IMR-90 (cell line): ENCODE measurements at regions not wholly inside any gene's neighbourhood (a gene's known extent, or its start where the extent isn't known, plus 50 kb on each side); places are given as distances from the start of the nearest gene placed in this dataset.

Experiments used
- ATAC-seq: fragments of 200-7000 bp; cut with Tn5 transposase; 2 replicates; pipeline ENCODE4 v1.9.1; 2020; ENCODE audit warnings: low read depth, mild to moderate bottlenecking, moderate library complexity
- BruUV-seq: library from RNA; stranded (reverse); fragments of 400-500 nt; replicated peaks from 2 replicates; lab custom pipeline; 2021; lab: Mats Ljungman, UMichigan
- CTCF ChIA-PET: fragments of 300-600 bp; formaldehyde crosslinking; extraction: SDS; loops from one replicate; lab custom pipeline; 2021; ENCODE audit warnings: antibody characterized with exemption; lab: Yijun Ruan, JAX
- POLR2A ChIA-PET: fragments of 300-600 bp; sonication (Branson Sonifier 250); formaldehyde crosslinking; loops from one replicate; lab custom pipeline; 2022; ENCODE audit warnings: antibody characterized with exemption; ENCODE audit not compliant: unreplicated experiment; lab: Charles Lee
- DNase-seq: peaks from one replicate; pipeline ENCODE4 v3.0.0; 2013
- H2AFZ ChIP-seq: replicated peaks from 2 replicates; pipeline ENCODE3; 2013; ENCODE audit warnings: low read length, mild to moderate bottlenecking; ENCODE audit not compliant: poor library complexity
- H2AK5ac ChIP-seq: 2 replicates; pipeline ENCODE4 v1.6.1; 2013; ENCODE audit warnings: low read depth, low read length, inconsistent platforms
- H2AK9ac ChIP-seq: replicated peaks from 2 replicates; pipeline ENCODE3; 2013; ENCODE audit warnings: mild to moderate bottlenecking, low read depth, low read length, moderate library complexity; ENCODE audit not compliant: poor library complexity
- H2BK120ac ChIP-seq: 2 replicates; pipeline ENCODE4 v1.6.1; 2013; ENCODE audit warnings: low read depth, low read length, inconsistent platforms
- H2BK15ac ChIP-seq: 3 replicates; pipeline ENCODE4 v1.6.1; 2013; ENCODE audit warnings: low read depth, low read length, inconsistent platforms
- H2BK20ac ChIP-seq: 2 replicates; pipeline ENCODE4 v1.6.1; 2013; ENCODE audit warnings: low read depth, mild to moderate bottlenecking, inconsistent platforms, low read length, moderate library complexity
- H2BK5ac ChIP-seq: 2 replicates; pipeline ENCODE4 v1.6.1; 2013; ENCODE audit warnings: mild to moderate bottlenecking, low read depth, low read length, inconsistent platforms; ENCODE audit not compliant: poor library complexity, severe bottlenecking
- H3K14ac ChIP-seq: replicated peaks from 2 replicates; pipeline ENCODE4 v1.6.1; 2013; ENCODE audit warnings: low read depth, low read length, inconsistent platforms
- H3K18ac ChIP-seq: 2 replicates; pipeline ENCODE4 v1.6.1; 2013; ENCODE audit warnings: low read depth, low read length, control low read depth
- H3K23ac ChIP-seq: 2 replicates; pipeline ENCODE4 v1.6.1; 2013; ENCODE audit warnings: low read depth, low read length, inconsistent platforms
- H3K27ac ChIP-seq: 2 replicates; pipeline ENCODE4 v1.5.1; 2013; ENCODE audit warnings: mild to moderate bottlenecking, control low read depth, low read length; ENCODE audit not compliant: insufficient read depth
- H3K27me3 ChIP-seq: 2 replicates; pipeline ENCODE4 v1.6.1; 2013; ENCODE audit warnings: low read length; ENCODE audit not compliant: control insufficient read depth, insufficient read depth
- H3K36me3 ChIP-seq: 2 replicates; pipeline ENCODE4 v1.6.1; 2013; ENCODE audit warnings: low read length, mixed read lengths; ENCODE audit not compliant: control insufficient read depth, insufficient read depth
- H3K4ac ChIP-seq: 2 replicates; pipeline ENCODE4 v1.6.1; 2013; ENCODE audit warnings: low read depth, low read length, inconsistent platforms
- H3K4me1 ChIP-seq: 2 replicates; pipeline ENCODE4 v1.6.1; 2013; ENCODE audit warnings: low read length, mixed read lengths; ENCODE audit not compliant: control insufficient read depth, insufficient read depth
- H3K4me2 ChIP-seq: 2 replicates; pipeline ENCODE4 v1.6.1; 2013; ENCODE audit warnings: low read depth, mild to moderate bottlenecking, control low read depth, low read length, moderate library complexity
- H3K4me3 ChIP-seq: 2 replicates; pipeline ENCODE4 v1.5.1; 2013; ENCODE audit warnings: low read depth, mild to moderate bottlenecking, control low read depth, low read length, moderate library complexity; ENCODE audit not compliant: insufficient read depth
- H3K56ac ChIP-seq: 2 replicates; pipeline ENCODE4 v1.6.1; 2013; ENCODE audit warnings: low read length, inconsistent platforms; ENCODE audit not compliant: insufficient read depth; ENCODE audit errors: extremely low read depth
- H3K79me1 ChIP-seq, 2 experiments: 2 replicates each; pipeline ENCODE4 v1.6.1; 2013; ENCODE audit warnings: low read length in 2 of 2, inconsistent platforms in 1 of 2, low read depth in 1 of 2
- H3K9ac ChIP-seq: 2 replicates; pipeline ENCODE4 v1.6.1; 2013; ENCODE audit warnings: low read depth, low read length, control low read depth
- H3K9me1 ChIP-seq: 2 replicates; pipeline ENCODE4 v1.6.1; 2013; ENCODE audit warnings: low read length, inconsistent platforms; ENCODE audit not compliant: insufficient read depth
- H3K9me3 ChIP-seq: 2 replicates; pipeline ENCODE4 v1.6.1; 2013; ENCODE audit warnings: low read length; ENCODE audit not compliant: control insufficient read depth, insufficient read depth
- H4K20me1 ChIP-seq: 2 replicates; pipeline ENCODE4 v1.6.1; 2013; ENCODE audit warnings: low read length, inconsistent platforms; ENCODE audit not compliant: insufficient read depth
- H4K5ac ChIP-seq: 2 replicates; pipeline ENCODE4 v1.6.1; 2013; ENCODE audit warnings: mild to moderate bottlenecking, low read depth, low read length, control low read depth
- H4K8ac ChIP-seq, 2 experiments: 2 replicates each; pipeline ENCODE4 v1.6.1; 2013; ENCODE audit warnings: low read depth in 2 of 2, low read length in 2 of 2, control low read depth in 1 of 2, inconsistent platforms in 1 of 2
- H4K91ac ChIP-seq: 2 replicates; pipeline ENCODE4 v1.6.1; 2013; ENCODE audit warnings: low read depth, low read length, inconsistent platforms; ENCODE audit not compliant: insufficient read depth
- BHLHE40 ChIP-seq: fragments of 150-350 bp; IDR thresholded peaks from 2 replicates; pipeline ENCODE4 v1.6.1; 2016; ENCODE audit warnings: mild to moderate bottlenecking, low read depth, low read length
- CEBPB ChIP-seq: IDR thresholded peaks from 2 replicates; pipeline ENCODE4 v1.6.1; 2012; ENCODE audit warnings: low read depth, low read length, improper control_type of control experiment
- CHD1 ChIP-seq: IDR thresholded peaks from 2 replicates; pipeline ENCODE4 v1.6.1; 2012; ENCODE audit warnings: low read depth, low read length, improper control_type of control experiment
- CTCF ChIP-seq: conservative IDR thresholded peaks from 2 replicates; pipeline ENCODE4 v1.5.1; 2012; ENCODE audit warnings: mild to moderate bottlenecking, low read depth, low read length, improper control_type of control experiment
- ELK1 ChIP-seq: fragments of 150-350 bp; IDR thresholded peaks from 2 replicates; pipeline ENCODE4 v1.6.1; 2016; ENCODE audit warnings: low read depth, mild to moderate bottlenecking, low read length, moderate library complexity, borderline replicate concordance
- FOS ChIP-seq: fragments of 150-350 bp; IDR thresholded peaks from 2 replicates; pipeline ENCODE4 v1.6.1; 2016; ENCODE audit warnings: low read depth, low read length
- MAFK ChIP-seq: IDR thresholded peaks from 2 replicates; pipeline ENCODE4 v1.6.1; 2012; ENCODE audit warnings: low read depth, low read length, improper control_type of control experiment
- MAZ ChIP-seq: IDR thresholded peaks from 2 replicates; pipeline ENCODE4 v1.6.1; 2012; ENCODE audit warnings: low read depth, mild to moderate bottlenecking, low read length, improper control_type of control experiment, moderate library complexity, borderline replicate concordance
- MXI1 ChIP-seq: IDR thresholded peaks from 2 replicates; pipeline ENCODE4 v1.6.1; 2012; ENCODE audit warnings: low read depth, mild to moderate bottlenecking, low read length, moderate library complexity, borderline replicate concordance
- POLR2A ChIP-seq: IDR thresholded peaks from 2 replicates; pipeline ENCODE4 v1.6.1; 2012; ENCODE audit warnings: mild to moderate bottlenecking, low read depth, low read length
- RAD21 ChIP-seq: IDR thresholded peaks from 2 replicates; pipeline ENCODE4 v1.6.1; 2012; ENCODE audit warnings: low read length, improper control_type of control experiment
- RCOR1 ChIP-seq: IDR thresholded peaks from 2 replicates; pipeline ENCODE4 v1.6.1; 2012; ENCODE audit warnings: mild to moderate bottlenecking, low read length, improper control_type of control experiment; ENCODE audit not compliant: insufficient replicate concordance
- RFX5 ChIP-seq: IDR thresholded peaks from 2 replicates; pipeline ENCODE4 v1.8.0; 2012; ENCODE audit warnings: low read depth, mild to moderate bottlenecking, low read length, moderate library complexity
- USF2 ChIP-seq: fragments of 150-350 bp; IDR thresholded peaks from 2 replicates; pipeline ENCODE4 v1.6.1; 2017; ENCODE audit warnings: mild to moderate bottlenecking, antibody characterized with exemption, low read length, low read depth
- WGBS, 2 experiments: methylation state at CpG; one replicate each; pipeline versions ENCODE4 v1.1.5 to v1.1.7; 2013; ENCODE audit warnings: missing lambda C conversion rate in 2 of 2; ENCODE audit not compliant: insufficient read length in 1 of 2; ENCODE audit errors: extremely low coverage in 2 of 2; 5-methylcytosine and 5-hydroxymethylcytosine counted together
- dilution Hi-C: fragments of 300-500 bp; cut with HindIII; formaldehyde crosslinking; loops from one replicate; pipeline ENCODE4 v1.14.3; 2018; ENCODE audit warnings: low sequenced_read_pairs; ENCODE audit not compliant: unreplicated experiment
- in situ Hi-C: fragments of 300-500 bp; cut with MboI; formaldehyde crosslinking; loops from 3 replicates; pipeline ENCODE4 v1.14.3; 2019; ENCODE audit warnings: low sequenced_read_pairs, inconsistent platforms, mixed read lengths
- intact Hi-C: fragments of 100-400 bp; cut with micrococcal nuclease; formaldehyde crosslinking; loops from 2 replicates; pipeline ENCODE4 v1.10.0; 2022

- Histone ChIP-seq H3K4ac (peak overlapping the region; percentile 68), H3K56ac (no peak overlapping the region), H2BK5ac (peak overlapping the region; percentile 61), H3K9me1 (peaks cover 6% of the 10 kb centered on the region; the same call in 1 of the 2 replicates), H2AK9ac (peak overlapping the region; percentile 61), H2BK15ac (peak overlapping the region; percentile 63; the same call in 1 of the 3 replicates), H3K23ac (no peak overlapping the region), H3K79me1 (no peaks in the 10 kb centered on the region), H3K36me3 (no peaks in the 10 kb centered on the region), H3K27ac (peak overlapping the region; percentile 20; the same call in 1 of the 2 replicates), H2BK120ac (peak overlapping the region; percentile 79), H3K27me3 (no peaks in the 10 kb centered on the region; the same call in 1 of the 2 replicates), H3K18ac (no peak overlapping the region), H2BK20ac (peak overlapping the region; percentile 53; the same call in 1 of the 2 replicates), H4K8ac (peak overlapping the region; percentile 70 to 76), H4K20me1 (no peaks in the 10 kb centered on the region), H2AFZ (peak overlapping the region; percentile 89), H3K4me1 (peaks cover 19% of the 10 kb centered on the region), H4K5ac (peak overlapping the region; percentile 38; the same call in 1 of the 2 replicates), H3K4me3 (no peak overlapping the region), H3K14ac (0 out of 2 replicates have a peak overlapping the region, but pooled peaks have one; percentile 44), H2AK5ac (peak overlapping the region; percentile 76), H4K91ac (peak overlapping the region; percentile 43), H3K4me2 (no peak overlapping the region), H3K9ac (no peak overlapping the region), H3K9me3 (no peaks in the 10 kb centered on the region)
- CTCF ChIA-PET: no interaction called here
- no TSS peak for BruUV-seq
- WGBS, 2 experiments: 55% methylated on average over 5 of the region's 29 CpGs; no CpG with 5 or more reads in 1 of the 2 experiments
- intact Hi-C loops: no loop called here
- ATAC-seq (peak; percentile 63), DNase-seq (peak; percentile 85)
- POLR2A ChIA-PET: no interaction called here
- in situ Hi-C loops: no loop called here
- no peak for TF ChIP-seq RAD21
- TF ChIP-seq MXI1: no peak
- TF ChIP-seq CHD1: no peak
- peak; percentile 52; the same call in 1 of the 2 replicates for TF ChIP-seq MAZ
- TF ChIP-seq CEBPB: peak; percentile 88
- TF ChIP-seq RCOR1: no peak
- no peak for TF ChIP-seq ELK1
- peak; percentile 97 for TF ChIP-seq USF2
- TF ChIP-seq CTCF: no peak
- no peak for TF ChIP-seq POLR2A
- no peak for TF ChIP-seq RFX5
- peak; percentile 48 for TF ChIP-seq FOS
- TF ChIP-seq BHLHE40: peak; percentile 92
- TF ChIP-seq MAFK: no peak
- dilution Hi-C loops: no loop called here
Observed at GRCh38 chr21:43345746-43346409, 81.1 kb downstream of the SIK1 start.
